HG03378 (cell line): ENCODE measurements at regions not wholly inside any gene's neighbourhood (a gene's known extent, or its start where the extent isn't known, plus 50 kb on each side); places are given as distances from the start of the nearest gene placed in this dataset.
"Not testable (repeated sequence)": the region's sequence is repeated elsewhere in the genome, so short reads cannot be mapped to it uniquely, and the experiment has no call there.

Experiments used
- ATAC-seq: cut with Tn5 transposase; IDR thresholded peaks from one replicate; pipeline ENCODE4 v1.9.1; 2021; ENCODE audit warnings: mild to moderate bottlenecking, moderate library complexity; ENCODE audit not compliant: unreplicated experiment

DNA sequence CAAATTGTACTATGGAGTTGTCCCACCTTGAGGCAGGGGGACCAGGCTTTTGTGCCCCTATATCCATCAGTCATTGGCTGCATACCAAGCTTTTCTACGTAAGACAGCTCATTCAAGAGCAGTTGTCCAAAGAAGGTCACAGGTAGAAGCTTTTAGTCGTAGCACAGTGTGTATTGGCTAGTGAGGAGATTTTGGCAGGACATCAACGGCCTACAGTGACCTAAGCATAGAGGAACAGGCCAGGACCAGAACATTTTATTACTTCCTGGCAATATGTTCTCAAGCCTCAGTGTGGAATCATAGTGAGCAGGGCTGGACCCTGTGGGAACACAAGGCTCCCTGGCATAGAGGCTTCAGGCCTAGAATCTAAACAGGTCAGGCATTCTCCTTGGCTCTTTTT is 105.4 kb upstream of the ANKRD28 start:
- ATAC-seq, result no peak

DNA sequence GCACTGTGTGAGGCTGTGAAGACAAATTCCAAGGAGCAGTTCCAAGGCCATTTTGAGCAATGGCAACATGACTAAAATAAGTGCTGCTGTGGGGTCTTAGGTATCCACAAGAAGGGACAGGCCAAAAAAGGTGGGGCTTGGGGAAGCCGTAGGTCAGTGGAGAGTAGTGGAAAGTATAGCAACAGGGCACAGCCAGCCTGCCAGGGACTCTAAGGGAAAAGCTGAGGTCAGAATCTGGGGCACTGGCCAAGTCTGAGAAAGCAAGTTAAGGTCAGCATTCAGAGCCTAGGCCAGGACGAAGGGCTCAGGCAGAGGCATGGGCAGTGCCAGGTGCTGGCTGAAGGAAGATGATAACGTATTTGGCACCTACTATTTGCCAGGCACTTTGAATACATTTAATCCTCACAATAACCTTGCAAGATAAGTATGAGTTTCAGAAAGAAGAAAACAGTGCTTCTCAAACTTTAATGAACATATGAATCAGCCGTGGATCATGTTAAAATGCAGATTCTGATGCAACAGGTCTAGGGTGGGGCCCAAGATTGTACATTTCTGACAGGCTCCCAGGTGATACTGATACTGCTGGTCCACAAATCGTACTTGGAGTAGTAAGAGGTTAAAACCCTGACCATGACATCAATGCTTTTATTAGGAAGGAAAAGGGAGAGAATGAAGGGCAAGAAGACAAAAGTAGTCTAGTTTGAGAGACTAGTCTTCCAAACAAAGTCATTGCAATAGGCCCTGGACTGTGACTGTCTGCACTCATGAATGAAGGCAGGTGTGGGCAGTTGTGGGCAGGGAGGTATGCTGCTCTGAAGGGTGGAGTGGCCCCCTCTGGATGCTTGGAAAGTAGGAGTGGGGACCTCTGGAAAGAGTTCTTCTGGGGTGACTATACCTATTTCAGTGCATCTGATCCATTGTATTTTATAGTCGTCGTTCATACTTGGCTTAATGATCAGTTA is 106.3 kb upstream of the ANKRD28 start:
- no peak for ATAC-seq

DNA sequence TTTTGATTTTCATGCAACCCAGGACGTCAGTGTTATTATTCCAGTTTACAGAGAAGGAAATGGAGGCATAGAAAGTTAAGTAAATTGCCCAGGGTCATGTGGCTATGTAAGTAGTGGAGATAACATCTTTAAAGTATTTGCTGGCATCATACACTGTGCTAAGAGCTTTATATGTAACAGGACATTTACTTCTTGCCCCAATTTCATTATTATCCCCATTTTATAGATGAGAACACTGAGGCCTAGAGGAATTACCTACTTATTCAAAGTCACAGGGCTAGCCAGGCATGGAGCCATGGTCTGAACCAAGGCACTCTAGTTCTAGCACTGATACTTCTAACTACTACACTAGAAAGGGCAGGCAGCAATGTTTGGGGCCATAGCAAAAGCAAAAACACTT is 107.3 kb upstream of the ANKRD28 start:
- no peak for ATAC-seq

DNA sequence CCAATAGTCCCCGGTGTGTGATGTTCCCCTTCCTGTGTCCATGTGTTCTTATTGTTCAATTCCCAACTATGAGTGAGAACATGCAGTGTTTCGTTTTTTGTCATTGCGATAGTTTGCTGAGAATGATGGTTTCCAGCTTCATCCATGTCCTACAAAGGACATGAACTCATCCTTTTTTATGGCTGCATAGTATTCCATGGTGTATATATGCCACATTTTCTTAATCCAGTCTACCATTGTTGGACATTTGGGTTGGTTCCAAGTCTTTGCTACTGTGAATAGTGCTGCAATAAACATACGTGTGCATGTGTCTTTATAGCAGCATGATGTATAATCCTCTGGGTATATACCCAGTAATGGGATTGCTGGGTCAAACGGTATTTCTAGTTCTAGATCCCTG is 109.6 kb upstream of the ANKRD28 start:
- ATAC-seq, result not testable (repeated sequence)

DNA sequence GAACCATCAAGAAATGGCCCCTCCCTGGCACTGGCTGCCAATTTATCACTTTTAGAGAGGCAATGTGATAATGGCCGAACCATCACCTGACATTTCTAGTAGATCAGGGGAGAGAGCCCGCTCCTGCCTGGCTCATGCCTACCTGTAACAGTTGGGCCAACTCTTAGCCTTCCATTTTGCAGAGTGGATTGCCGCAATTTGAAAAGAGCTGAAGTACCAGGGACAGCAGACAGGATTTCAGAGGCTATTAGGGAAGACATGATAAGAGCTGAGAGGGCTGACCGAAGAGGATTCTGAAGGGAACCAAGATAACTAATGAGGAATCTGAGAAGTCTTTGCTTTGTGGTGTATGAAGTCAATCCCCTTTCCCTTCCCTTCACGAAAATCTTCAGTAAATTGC is 121.2 kb upstream of the ANKRD28 start:
- ATAC-seq, result no peak

DNA sequence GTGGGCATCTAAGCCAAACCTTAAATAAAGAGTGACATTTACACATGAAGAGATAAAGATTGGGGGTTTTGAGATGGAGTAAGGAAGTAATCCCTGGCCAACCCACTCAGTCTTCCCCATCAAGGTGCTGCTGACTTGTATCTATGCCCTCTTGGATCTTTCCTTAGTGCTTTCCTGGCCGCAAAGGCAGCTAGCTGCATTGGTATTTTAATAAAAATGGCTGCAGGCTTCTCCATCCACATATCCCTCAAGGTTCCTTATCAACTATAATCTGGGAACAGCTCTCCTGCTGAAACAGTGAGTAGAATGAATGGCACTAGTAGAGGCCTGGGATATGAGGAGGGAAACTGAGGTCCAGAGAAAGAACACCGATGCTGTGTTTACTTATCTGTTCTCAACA is 122.2 kb upstream of the ANKRD28 start:
- no peak for ATAC-seq

DNA sequence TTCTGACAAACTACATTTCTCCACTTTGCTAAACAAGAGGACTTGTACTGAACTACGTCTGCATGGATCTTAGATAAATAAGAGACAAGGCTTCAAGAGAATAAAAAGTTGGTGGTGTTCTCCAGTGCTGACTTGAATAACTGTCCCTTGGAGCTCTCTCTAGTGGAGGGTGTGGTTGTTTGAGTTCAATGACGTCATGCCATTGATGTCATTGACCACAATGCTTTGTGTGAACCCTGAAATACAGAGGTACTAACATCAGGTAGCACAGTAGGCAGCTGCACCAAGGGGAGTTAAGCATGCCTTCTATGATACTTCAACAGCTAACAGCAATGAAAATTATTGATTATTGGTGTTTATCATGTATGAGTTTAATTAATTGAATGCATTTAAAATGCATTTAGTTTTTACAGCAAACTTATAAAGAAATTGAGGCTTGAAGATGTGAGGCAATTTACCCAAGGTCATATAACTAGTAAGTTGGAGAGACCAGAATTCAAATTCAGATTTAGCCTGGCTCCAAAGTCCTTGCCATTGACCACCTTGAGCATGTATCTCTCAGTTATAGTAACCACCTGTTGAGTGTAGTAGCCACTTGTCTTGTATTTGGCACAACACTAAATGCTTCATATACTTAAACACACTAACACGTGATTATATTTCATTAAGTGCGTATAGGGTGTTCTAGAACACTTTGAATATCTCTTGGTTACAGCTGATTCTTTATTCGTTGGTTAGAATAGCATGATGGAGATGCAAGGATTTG is 126.0 kb upstream of the ANKRD28 start:
- ATAC-seq, result no peak

DNA sequence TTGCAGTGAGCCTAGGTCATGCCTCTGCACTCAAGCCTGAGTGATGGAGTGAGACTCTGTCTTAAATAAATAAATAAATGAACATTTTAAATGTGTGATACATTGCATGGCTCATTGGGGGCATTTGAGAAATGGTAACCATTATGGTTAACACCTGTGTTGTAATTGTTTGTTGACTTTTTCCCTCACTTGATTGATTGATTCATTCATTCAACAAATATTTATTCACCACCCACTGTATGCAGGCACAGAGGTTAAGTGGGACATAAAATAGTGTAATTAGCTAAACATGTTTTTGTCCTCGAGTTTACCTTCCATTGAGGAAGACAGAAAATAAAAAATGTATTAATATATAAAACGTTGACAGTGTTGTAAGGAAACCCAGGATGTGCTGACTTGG is 127.1 kb upstream of the ANKRD28 start:
- no peak for ATAC-seq

DNA sequence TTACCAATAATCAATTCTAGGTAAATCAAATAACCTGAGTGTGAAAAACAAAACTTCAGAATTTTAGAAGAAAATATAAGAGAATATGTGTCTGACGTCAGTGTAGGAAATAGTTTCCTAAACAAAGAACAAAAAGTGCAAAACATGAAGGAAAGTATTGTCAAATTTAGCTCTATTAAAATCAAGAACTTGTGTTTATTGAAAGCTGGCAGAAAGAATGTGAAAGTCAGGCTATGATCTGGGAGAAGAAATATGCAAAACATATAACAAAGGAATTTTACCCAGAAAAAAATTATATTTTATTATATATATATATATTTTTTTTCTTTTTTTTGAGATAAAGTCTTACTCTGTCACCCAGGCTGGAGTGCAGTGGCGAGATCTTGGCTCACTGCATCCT is 129.1 kb upstream of the ANKRD28 start:
- no peak for ATAC-seq

DNA sequence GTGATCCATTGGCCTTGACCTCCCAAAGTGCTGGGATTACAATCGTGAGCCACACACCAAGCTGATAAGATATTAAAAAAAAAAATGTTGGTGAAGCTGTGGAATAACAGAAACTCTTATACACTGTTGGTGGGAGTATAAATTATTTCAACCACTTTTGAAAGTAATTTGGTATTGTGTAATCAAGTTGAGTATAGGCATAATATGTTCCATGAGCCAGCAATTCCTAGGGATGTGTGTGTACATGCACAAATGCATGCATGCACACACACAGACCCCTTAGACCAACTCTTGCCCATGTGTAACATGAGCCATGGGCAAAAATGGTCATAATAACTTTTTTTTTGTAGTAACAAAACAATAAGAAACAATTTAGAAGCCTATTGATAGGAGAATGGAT is 130.2 kb upstream of the ANKRD28 start:
- ATAC-seq, result no peak

DNA sequence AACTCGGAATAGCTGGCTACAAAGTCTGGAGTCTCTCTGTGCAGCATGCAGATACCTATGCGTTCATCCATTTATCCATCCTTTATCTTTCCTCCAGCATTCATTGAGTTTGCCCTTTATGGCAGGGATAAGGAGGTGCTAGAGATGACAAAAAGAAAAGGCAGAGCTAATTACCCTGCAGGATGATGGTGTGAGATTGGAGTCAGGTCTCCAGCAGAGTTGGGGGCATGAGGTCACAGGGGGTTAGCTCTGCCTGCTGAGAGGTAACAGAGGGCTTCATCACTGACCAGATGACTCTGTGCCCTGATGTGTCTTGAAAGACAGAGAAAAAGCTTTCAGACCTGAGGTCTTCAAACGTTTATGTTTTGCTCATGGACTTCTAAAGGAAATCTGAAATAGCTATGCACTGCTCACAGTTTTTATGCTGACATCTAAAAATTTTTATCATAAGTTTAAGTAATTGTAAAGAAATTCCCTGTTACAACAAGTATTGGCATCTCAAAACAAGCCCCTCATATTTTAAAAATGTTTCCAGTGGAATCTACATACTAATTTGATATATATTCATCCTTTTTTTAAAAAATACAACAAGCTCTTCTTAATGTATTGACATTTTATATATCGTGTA is 132.3 kb upstream of the ANKRD28 start:
- ATAC-seq, result no peak

DNA sequence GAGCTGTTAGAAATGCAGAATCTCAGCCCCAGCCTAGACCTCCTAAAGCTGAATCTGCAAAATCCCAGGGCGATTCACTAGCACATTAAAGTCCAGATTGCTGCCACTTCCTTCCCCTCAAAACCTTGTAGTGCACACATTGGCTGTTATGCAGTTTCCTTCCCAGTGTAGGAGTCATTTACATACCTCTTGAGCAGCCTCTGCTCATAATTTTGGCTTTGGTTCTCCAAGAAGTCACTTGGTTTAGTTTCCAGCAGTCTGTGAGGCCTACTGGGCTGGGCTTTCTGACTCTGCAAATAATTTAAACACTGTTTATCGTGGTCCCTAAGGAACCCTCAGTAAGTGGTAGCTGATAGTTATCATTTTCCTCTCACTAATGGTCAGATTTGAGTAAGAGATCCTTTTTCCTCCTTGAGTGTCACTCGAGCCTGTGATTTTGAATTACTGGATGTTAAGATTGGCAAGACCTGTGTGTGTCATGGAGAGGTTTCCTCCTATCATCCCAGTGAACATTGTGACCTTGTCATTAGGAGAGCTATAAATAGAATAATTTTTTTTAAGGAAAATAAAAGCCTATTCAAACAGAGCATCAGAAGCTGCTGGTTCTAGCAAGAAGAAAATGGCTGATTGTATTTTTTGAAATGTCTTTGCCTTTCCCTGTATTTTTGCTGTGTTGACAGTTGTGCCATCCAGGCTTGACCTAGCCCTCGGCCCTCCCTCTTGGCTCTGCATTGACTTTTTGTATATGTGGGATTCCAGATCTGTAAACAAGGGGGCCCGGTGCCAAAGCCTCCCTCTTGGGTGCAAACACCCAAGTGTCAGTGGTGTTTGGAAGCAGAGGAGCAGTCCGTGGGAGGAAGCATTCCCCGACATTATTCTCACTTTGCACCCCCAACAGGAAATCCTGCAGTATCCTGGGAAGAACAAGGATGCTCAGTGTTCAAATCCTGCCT is 134.8 kb upstream of the ANKRD28 start:
- ATAC-seq, result no peak

DNA sequence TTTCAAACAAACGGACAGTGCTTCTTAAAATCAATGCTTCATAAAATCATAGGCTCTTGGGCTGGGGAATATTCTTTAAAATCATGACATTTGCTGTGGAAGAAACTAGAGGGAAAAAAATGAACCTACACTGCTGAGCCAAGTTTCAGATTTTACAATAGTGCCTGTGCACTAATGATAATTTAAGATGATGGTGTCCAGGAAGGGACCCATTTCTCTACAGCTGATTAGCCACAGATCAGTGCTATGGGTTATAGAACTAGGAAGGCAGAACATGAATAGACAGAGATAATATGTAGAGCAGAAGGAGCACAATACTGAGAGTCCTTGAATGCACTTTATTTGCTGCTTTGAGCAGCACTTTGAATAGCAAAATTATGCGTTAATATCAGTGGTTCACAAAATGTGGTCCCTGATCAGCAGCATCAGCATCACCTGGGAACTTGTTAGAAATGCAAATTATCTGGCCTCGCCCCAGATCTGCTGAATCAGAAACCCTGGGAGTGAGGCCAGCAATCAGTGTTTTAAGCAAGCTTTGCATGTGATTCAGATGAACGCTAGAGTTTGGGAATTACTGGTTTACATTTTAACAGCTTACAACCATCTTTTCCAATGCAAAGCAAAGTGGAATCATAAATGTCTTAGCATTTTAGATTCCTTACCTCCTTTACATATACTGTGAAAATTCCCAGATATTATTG is 135.8 kb upstream of the ANKRD28 start:
- no peak for ATAC-seq

DNA sequence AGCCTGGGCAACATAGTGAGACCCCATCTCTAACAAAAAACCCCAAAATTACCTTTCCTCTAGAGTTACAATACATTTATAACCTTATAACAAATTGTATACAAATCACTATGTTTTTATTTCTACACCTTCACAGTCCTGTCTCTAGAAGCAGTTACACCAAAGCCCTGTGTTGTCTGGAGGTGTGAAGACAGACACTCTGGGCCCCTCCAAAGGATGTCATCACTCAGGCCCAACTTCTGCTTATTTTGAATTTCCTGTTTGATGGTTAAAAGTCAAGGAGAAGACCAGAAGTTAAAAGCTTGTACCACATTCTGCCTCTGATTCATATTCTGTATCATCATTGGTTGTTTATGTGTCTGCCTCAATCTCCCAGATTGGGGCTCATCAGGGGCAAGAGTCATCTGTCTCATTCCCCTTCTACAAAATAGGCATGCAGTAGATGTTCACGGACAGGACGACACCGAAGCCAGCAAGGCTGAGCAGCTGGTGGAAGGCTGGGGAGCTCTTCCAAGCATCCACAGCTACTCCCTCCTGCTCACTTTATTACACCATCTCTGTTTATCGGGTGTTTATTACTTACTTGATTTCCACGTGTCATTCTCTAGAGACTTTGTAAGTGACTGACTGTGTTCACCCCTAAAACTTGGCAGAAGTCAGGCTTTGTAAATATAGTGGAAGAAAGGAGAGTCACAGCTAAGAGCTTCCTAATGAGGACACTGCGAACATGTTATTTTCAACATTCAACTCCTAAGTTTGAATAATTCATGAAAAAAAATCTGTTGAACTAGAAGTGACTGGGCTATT is 136.8 kb upstream of the ANKRD28 start:
- ATAC-seq, result no peak

DNA sequence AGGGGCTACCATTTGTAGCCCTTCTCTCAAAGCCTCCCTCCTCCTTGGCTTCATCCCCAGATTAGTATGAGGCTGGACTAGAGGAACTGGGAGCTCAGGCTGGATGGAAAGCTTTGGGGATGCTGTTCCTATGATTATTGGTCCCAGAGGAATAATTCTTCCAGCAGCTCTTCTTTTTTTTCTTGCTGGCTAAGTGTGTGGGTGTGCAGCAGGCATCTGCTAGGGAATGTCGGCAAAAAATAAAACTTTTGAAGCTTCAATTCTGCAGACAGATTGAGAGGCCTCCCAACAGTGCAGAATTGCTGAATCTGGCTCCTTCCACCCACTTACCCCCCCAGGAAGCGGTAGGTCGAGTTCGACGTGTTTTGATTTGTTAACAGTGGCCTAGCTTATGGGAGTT is 138.5 kb upstream of the ANKRD28 start:
- no peak for ATAC-seq

DNA sequence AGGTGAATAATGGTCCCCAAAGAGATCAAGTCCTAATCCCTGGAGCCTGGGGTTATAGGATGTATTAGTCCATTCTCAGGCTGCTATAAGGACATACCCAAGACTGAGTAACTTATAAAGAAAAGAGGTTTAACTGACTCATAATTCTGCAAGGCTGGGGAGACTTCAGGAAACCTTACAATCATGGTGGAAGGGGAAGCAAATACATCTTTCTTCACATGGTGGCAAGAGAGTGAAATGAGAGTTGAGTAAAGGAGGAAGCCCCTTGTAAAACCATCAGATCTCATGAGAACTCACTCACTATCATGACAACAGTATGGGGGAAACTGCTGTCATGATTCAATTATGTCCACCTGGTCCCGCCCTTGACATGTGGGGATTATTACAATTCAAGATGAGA is 142.9 kb upstream of the ANKRD28 start:
- no peak for ATAC-seq

DNA sequence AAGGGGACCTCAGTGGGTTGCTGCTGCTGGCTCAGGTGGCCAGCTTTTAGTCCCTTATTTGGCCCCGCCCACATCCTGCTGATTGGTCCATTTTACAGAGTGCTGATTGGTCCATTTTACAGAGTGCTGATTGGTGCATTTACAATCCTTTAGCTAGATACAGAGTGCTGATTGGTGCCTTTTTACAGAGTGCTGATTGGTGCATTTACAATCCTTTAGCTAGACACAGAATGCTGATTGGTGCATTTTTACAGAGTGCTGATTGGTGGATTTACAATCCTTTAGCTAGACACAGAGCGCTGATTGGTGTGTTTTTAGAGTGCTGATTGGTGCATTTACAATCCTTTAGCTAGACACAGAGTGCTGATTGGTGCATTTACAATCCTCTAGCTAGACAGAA is 143.7 kb upstream of the ANKRD28 start:
- not testable (repeated sequence) for ATAC-seq

DNA sequence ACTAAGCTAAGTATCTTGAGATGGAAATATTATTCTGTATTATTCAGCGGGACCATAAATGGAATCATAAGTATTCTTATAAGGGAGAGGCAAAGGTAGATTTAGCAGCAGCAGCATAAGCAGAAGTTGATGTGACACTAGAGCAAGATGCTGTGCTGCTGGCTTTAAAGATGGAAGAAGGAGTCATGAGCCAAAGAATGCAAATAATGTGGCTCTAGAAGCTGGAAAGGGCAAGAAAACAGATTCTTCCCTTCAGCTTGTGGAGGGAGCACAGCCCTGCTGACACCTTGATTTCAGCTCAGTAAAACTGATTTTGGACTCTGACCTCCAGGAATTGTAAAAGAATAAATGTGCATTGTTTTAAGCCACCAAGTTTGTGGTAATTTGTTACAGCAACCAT is 144.2 kb upstream of the ANKRD28 start:
- no peak for ATAC-seq

DNA sequence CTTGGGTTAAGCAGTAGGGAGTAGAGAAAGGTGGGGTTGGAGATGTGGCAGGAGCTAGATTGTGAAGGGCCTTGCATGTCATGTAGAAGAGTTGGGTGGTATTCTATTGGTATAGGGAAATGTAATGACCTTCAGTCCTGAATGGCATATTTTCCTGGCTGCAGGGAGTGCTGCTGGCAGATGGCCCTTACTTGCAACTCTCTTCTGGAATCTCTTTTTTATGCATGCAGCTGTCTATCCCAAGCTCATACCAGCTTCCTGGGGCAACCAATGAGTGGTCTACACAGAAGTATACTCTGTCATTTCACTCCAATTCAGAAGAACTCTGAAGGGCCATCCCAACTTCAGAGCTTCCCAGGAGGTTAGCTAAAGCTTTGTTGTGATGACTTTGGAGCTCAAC is 144.7 kb upstream of the ANKRD28 start:
- ATAC-seq, result no peak
